ENCODE measurements at regions not wholly inside any gene's neighbourhood (a gene's known extent, or its start where the extent isn't known, plus 50 kb on each side); places are given as distances from the start of the nearest gene placed in this dataset.

DNA sequence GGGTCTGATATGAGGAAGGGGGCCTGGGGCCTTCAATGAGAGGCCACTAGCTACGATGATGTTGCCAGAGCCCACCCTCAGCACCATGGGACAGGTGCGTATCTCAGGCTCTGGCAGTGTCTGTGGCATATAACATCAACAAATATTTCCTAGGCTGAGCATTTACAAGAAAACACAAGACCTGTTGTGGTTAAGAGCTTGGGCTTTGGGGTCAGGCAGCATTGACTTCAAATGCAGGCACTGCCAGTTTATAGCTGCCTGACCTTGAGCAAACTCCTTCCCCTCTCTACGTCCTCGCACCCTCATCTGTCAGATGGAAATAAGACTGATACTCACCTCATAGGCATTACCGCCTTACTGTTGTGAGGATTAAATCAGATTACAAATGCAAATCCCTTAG is 156.0 kb downstream of the KATNAL1 start:
- Histone ChIP-seq H3K4me1 (ENCODE audit: control insufficient read depth, extremely low read depth, insufficient read depth, low read length) (peaks cover 3% of the 10 kb centered on the region), H3K9me3 (replicated peaks; ENCODE audit: control insufficient read depth, insufficient read depth, low read length) (no peaks in the 10 kb centered on the region), H3K4me2 (ENCODE audit: insufficient read depth, low read length) (no peak overlapping the region), H2AFZ (ENCODE audit: low read depth, low read length) (no peak overlapping the region), H3K79me2 (ENCODE audit: control insufficient read depth, insufficient read depth, low read length) (no peaks in the 10 kb centered on the region), H4K20me1 (replicated peaks; ENCODE audit: control insufficient read depth, extremely low read depth, insufficient read depth, low read length) (no peaks in the 10 kb centered on the region), H3K36me3 (ENCODE audit: control insufficient read depth in 2 of 2, extremely low read depth in 1 of 2, insufficient read depth in 2 of 2, low read length in 2 of 2) (no peaks in the 10 kb centered on the region), H3K27ac (ENCODE audit: insufficient read depth, low read depth, low read length) (no peak overlapping the region), H3K4me3 (replicated peaks in 1 of 3; ENCODE audit: insufficient read depth in 1 of 3, low read depth in 1 of 3, low read length in 3 of 3) (no peak overlapping the region), H3K27me3 (ENCODE audit: control insufficient read depth in 2 of 2, insufficient read depth in 2 of 2, low read length in 2 of 2) (no peaks in the 10 kb centered on the region), H3K9me1 (replicated peaks; ENCODE audit: control insufficient read depth, extremely low read depth, insufficient read depth, low read length) (no peaks in the 10 kb centered on the region), H3K9ac (replicated peaks; ENCODE audit: extremely low read depth, insufficient read depth, low read length) (no peak overlapping the region)
- dilution Hi-C loops (cut with MboI; ENCODE audit: extremely low pct_ligation_motif_present, low sequenced_read_pairs) (no loop called here), intact Hi-C loops (cut with micrococcal nuclease) (no loop called here)
- TF ChIP-seq, protein P1, sequence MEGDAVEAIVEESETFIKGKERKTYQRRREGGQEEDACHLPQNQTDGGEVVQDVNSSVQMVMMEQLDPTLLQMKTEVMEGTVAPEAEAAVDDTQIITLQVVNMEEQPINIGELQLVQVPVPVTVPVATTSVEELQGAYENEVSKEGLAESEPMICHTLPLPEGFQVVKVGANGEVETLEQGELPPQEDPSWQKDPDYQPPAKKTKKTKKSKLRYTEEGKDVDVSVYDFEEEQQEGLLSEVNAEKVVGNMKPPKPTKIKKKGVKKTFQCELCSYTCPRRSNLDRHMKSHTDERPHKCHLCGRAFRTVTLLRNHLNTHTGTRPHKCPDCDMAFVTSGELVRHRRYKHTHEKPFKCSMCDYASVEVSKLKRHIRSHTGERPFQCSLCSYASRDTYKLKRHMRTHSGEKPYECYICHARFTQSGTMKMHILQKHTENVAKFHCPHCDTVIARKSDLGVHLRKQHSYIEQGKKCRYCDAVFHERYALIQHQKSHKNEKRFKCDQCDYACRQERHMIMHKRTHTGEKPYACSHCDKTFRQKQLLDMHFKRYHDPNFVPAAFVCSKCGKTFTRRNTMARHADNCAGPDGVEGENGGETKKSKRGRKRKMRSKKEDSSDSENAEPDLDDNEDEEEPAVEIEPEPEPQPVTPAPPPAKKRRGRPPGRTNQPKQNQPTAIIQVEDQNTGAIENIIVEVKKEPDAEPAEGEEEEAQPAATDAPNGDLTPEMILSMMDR (IDR thresholded peaks at IDR 0.05; ENCODE audit: extremely low read depth in 1 of 2, insufficient read depth in 1 of 2, low read depth in 1 of 2, low read length in 2 of 2) = no peak
- TF ChIP-seq, protein P2, sequence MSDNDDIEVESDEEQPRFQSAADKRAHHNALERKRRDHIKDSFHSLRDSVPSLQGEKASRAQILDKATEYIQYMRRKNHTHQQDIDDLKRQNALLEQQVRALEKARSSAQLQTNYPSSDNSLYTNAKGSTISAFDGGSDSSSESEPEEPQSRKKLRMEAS (IDR thresholded peaks at IDR 0.05; ENCODE audit: insufficient read depth, insufficient read length) = no peak
- TF ChIP-seq POLR2AphosphoS5 (IDR thresholded peaks at IDR 0.05; ENCODE audit: insufficient read depth, low read depth, low read length) (no peak), MYC (IDR thresholded peaks at IDR 0.05; ENCODE audit: low read depth, low read length) (no peak), POLR2A (IDR thresholded peaks at IDR 0.05; ENCODE audit: low read depth, low read length) (no peak), JUN (IDR thresholded peaks at IDR 0.05; ENCODE audit: borderline replicate concordance, insufficient read depth, insufficient read length, low read depth) (no peak), EZH2 (IDR thresholded peaks at IDR 0.05; ENCODE audit: borderline replicate concordance, low read depth, low read length, severe bottlenecking) (no peak), FOS (IDR thresholded peaks at IDR 0.05; ENCODE audit: borderline replicate concordance, insufficient read depth, low read length) (no peak), GATA2 (IDR thresholded peaks at IDR 0.05; ENCODE audit: insufficient read depth, insufficient read length, low read depth, low read length) (no peak)
- FAIRE-seq (no peak), DNase-seq (ENCODE audit: low read depth, low spot score) (no peak)
- ChIA-PET CTCF (no interaction called here), POLR2A (no interaction called here)
- BruUV-seq (replicated peaks) = no TSS peak
